T-helper 1 cell treated with Interleukin-12 subunit alpha and Interleukin-12 subunit beta and Interleukin-4 antibody, amounts not matched to agents 30 ng/mL and 1 ng/mL, for 36 hours (primary cell): ENCODE measurements at regions not wholly inside any gene's neighbourhood (a gene's known extent, or its start where the extent isn't known, plus 50 kb on each side); places are given as distances from the start of the nearest gene placed in this dataset.
"Not testable (repeated sequence)": the region's sequence is repeated elsewhere in the genome, so short reads cannot be mapped to it uniquely, and the experiment has no call there.

Experiments used
- intact Hi-C: fragments of 100-400 bp; cut with micrococcal nuclease; formaldehyde crosslinking; loops from one replicate; pipeline ENCODE4 v1.15.1; 2024

- intact Hi-C loops: no loop called here
Observed at GRCh38 chr7:47191316-47191715, 390.6 kb downstream of the TNS3 start.

GRCh38 chr7:47190462-47190861 lies 391.4 kb downstream of the TNS3 start:
- intact Hi-C loops: no loop called here

- intact Hi-C loops: no loop called here
Observed at GRCh38 chr7:47188653-47189315, 393.1 kb downstream of the TNS3 start.

GRCh38 chr7:47188136-47188535 lies 393.8 kb downstream of the TNS3 start:
- intact Hi-C loops: no loop called here

GRCh38 chr7:47186316-47186715 lies 395.6 kb downstream of the TNS3 start:
- intact Hi-C loops: no loop called here

GRCh38 chr7:47185839-47186238 lies 396.1 kb downstream of the TNS3 start:
- intact Hi-C loops: no loop called here

GRCh38 chr7:47185170-47185569 lies 396.7 kb downstream of the TNS3 start:
- intact Hi-C loops: no loop called here

GRCh38 chr7:47183862-47184590 lies 397.9 kb downstream of the TNS3 start:
- intact Hi-C loops: no loop called here

- intact Hi-C loops: no loop called here
Observed at GRCh38 chr7:47181746-47182361, 400.1 kb downstream of the TNS3 start.

GRCh38 chr7:47180516-47180826 lies 401.4 kb downstream of the TNS3 start:
- intact Hi-C loops: loop anchor here (1.0 kb wide), 1 partner anchor 1262 kb away; no protein-coding TSS in a partner anchor

GRCh38 chr7:47179812-47180515 lies 401.9 kb downstream of the TNS3 start:
- intact Hi-C loops: loop anchor here (1.0 kb wide), 1 partner anchor 1262 kb away; no protein-coding TSS in a partner anchor

GRCh38 chr7:47172602-47173539 lies 409.0 kb downstream of the TNS3 start:
- intact Hi-C loops: not testable (repeated sequence)

GRCh38 chr7:47170516-47170915 lies 411.4 kb downstream of the TNS3 start:
- intact Hi-C loops: no loop called here

GRCh38 chr7:47154791-47155190 lies 427.1 kb downstream of the TNS3 start:
- intact Hi-C loops: no loop called here

- intact Hi-C loops: no loop called here
Observed at GRCh38 chr7:47153576-47153975, 428.3 kb downstream of the TNS3 start.

- intact Hi-C loops: no loop called here
Observed at GRCh38 chr7:47153058-47153457, 428.9 kb downstream of the TNS3 start.

- intact Hi-C loops: no loop called here
Observed at GRCh38 chr7:47152307-47152706, 429.6 kb downstream of the TNS3 start.

GRCh38 chr7:47150497-47151260 lies 431.2 kb downstream of the TNS3 start:
- intact Hi-C loops: no loop called here

GRCh38 chr7:47149971-47150370 lies 431.9 kb downstream of the TNS3 start:
- intact Hi-C loops: no loop called here

GRCh38 chr7:47149208-47149839 lies 432.6 kb downstream of the TNS3 start:
- intact Hi-C loops: no loop called here
